Breast epithelium (tissue), 3 donors: ENCODE measurements at regions not wholly inside any gene's neighbourhood (a gene's known extent, or its start where the extent isn't known, plus 50 kb on each side); places are given as distances from the start of the nearest gene placed in this dataset.

Experiments
- CTCF ChIP-seq, 3 donors: fragments of 450-650 bp; IDR thresholded peaks; one replicate each; pipeline ENCODE4 v1.5.1; 2016 to 2017; ENCODE audit warnings: antibody characterized with exemption in 3 of 3, mild to moderate bottlenecking in 3 of 3, moderate library complexity in 3 of 3
- POLR2A ChIP-seq: fragments of 450-650 bp; IDR thresholded peaks from one replicate; pipeline ENCODE4 v1.6.1; 2016; ENCODE audit warnings: antibody characterized with exemption, mild to moderate bottlenecking, moderate library complexity
- POLR2AphosphoS5 ChIP-seq, 3 donors: sonication (generic); formaldehyde crosslinking; IDR thresholded peaks; one replicate each; pipeline ENCODE4 v1.6.1; 2017; ENCODE audit warnings: antibody characterized with exemption in 3 of 3

- TF ChIP-seq CTCF (IDR thresholded peaks at IDR 0.05) (no peak), POLR2A (no peak), POLR2AphosphoS5 (IDR thresholded peaks at IDR 0.05) (no peak)
Observed at GRCh38 chr7:80319461-80319860, 184.8 kb downstream of the GNAI1 start.
